SK-N-SH (cell line): ENCODE measurements at regions not wholly inside any gene's neighbourhood (a gene's known extent, or its start where the extent isn't known, plus 50 kb on each side); places are given as distances from the start of the nearest gene placed in this dataset.

Experiments used
- CTCF ChIA-PET: fragments of 300-600, 350-600 bp; formaldehyde crosslinking; extraction: SDS; loops from one replicate; lab custom pipeline; 2021; lab: Yijun Ruan, JAX
- POLR2A ChIA-PET: fragments of 350-600 bp; sonication (Branson Sonifier 250); formaldehyde crosslinking; extraction: SDS; loops from one replicate; lab custom pipeline; 2020; ENCODE audit warnings: antibody characterized with exemption, inconsistent platforms; lab: Yijun Ruan, JAX
- DNase-seq: peaks from one replicate; pipeline ENCODE4 v3.0.0; 2012
- H2AFZ ChIP-seq: fragments of 200-600 bp; sonication (generic); 2 replicates; pipeline ENCODE4 v1.8.1; 2016; ENCODE audit warnings: antibody characterized with exemption, mild to moderate bottlenecking, low read depth
- H3F3A ChIP-seq: fragments of 200-600 bp; sonication (generic); replicated peaks from 2 replicates; pipeline ENCODE3; 2016; ENCODE audit warnings: antibody characterized with exemption, mild to moderate bottlenecking; ENCODE audit not compliant: insufficient read depth
- H3K27ac ChIP-seq, 2 experiments: fragments of 200-500 bp in 1 of 2; fragments of 200-600 bp in 1 of 2; sonication (Bioruptor generic) in 1 of 2; sonication (generic), shearing (Covaris generic) in 1 of 2; 2 replicates each; pipeline versions ENCODE4 v1.5.1 to v1.6.1; 2014 to 2016; ENCODE audit warnings: low read depth in 2 of 2, inconsistent platforms in 1 of 2, low read length in 1 of 2, mild to moderate bottlenecking in 1 of 2, mixed read lengths in 1 of 2
- H3K27me3 ChIP-seq: fragments of 200-600 bp; sonication (generic), shearing (Covaris generic); 2 replicates; pipeline ENCODE4 v1.6.1; 2016; ENCODE audit warnings: mixed run types; ENCODE audit not compliant: insufficient read depth
- H3K36me3 ChIP-seq, 2 experiments: fragments of 200-500 bp in 1 of 2; fragments of 200-600 bp in 1 of 2; sonication (Bioruptor generic) in 1 of 2; sonication (generic) in 1 of 2; replicated peaks in 1 of 2; 2 replicates each; pipeline versions ENCODE3 to v1.5.1; 2014 to 2016; ENCODE audit warnings: low read length in 1 of 2, mild to moderate bottlenecking in 1 of 2; ENCODE audit not compliant: insufficient read depth in 2 of 2, control insufficient read depth in 1 of 2
- H3K4me1 ChIP-seq, 2 experiments: fragments of 200-500 bp in 1 of 2; fragments of 200-600 bp in 1 of 2; sonication (Bioruptor generic) in 1 of 2; sonication (generic), shearing (Covaris generic) in 1 of 2; 2 replicates each; pipeline versions ENCODE4 v1.5.1 to v1.6.1; 2014 to 2016; ENCODE audit warnings: low read depth in 1 of 2, low read length in 1 of 2, mixed run types in 1 of 2; ENCODE audit not compliant: insufficient read depth in 2 of 2, control insufficient read depth in 1 of 2
- H3K4me2 ChIP-seq: fragments of 200-600 bp; sonication (generic), shearing (Covaris generic); 2 replicates; pipeline ENCODE4 v1.6.1; 2017; ENCODE audit warnings: mixed run types
- H3K4me3 ChIP-seq, 2 experiments: fragments of 200-500 bp in 1 of 2; fragments of 200-600 bp in 1 of 2; sonication (Bioruptor generic) in 1 of 2; sonication (generic), shearing (Covaris generic) in 1 of 2; 2 replicates each; pipeline versions ENCODE4 v1.5.1 to v1.8.1; 2014 to 2016; ENCODE audit warnings: low read depth in 2 of 2, inconsistent platforms in 1 of 2, low read length in 1 of 2, mild to moderate bottlenecking in 1 of 2, mixed read lengths in 1 of 2, moderate library complexity in 1 of 2
- H3K79me2 ChIP-seq: fragments of 200-600 bp; sonication (generic); 2 replicates; pipeline ENCODE4 v1.8.1; 2017; ENCODE audit warnings: mild to moderate bottlenecking; ENCODE audit not compliant: insufficient read depth
- H3K9ac ChIP-seq: fragments of 200-600 bp; sonication (generic); 2 replicates; pipeline ENCODE4 v1.6.1; 2017; ENCODE audit warnings: mixed run types
- H3K9me2 ChIP-seq: fragments of 200-600 bp; sonication (generic); 2 replicates; pipeline ENCODE4 v1.6.1; 2017; ENCODE audit warnings: mixed run types
- H3K9me3 ChIP-seq: fragments of 200-600 bp; sonication (generic); 2 replicates; pipeline ENCODE4 v1.6.1; 2017; ENCODE audit warnings: mixed run types, mild to moderate bottlenecking, moderate library complexity
- H4K20me1 ChIP-seq: fragments of 200-600 bp; sonication (generic); 2 replicates; pipeline ENCODE4 v1.6.1; 2017; ENCODE audit warnings: mild to moderate bottlenecking, mixed run types; ENCODE audit not compliant: insufficient read depth
- CHD2 ChIP-seq: fragments of 150-350 bp; IDR thresholded peaks from 2 replicates; pipeline ENCODE4 v1.6.1; 2018; ENCODE audit warnings: low read length; ENCODE audit not compliant: partially characterized antibody
- CTCF ChIP-seq: fragments of 200-600 bp; sonication (generic); IDR thresholded peaks from 2 replicates; pipeline ENCODE4 v1.6.1; 2017; ENCODE audit warnings: antibody characterized with exemption, mild to moderate bottlenecking, moderate library complexity
- FOXJ3 ChIP-seq: sonication (generic); formaldehyde crosslinking; IDR thresholded peaks from 2 replicates; pipeline ENCODE4 v1.5.1; 2020; ENCODE audit warnings: mild to moderate bottlenecking, missing genetic modification reagents
- GABPA ChIP-seq: IDR thresholded peaks from 2 replicates; pipeline ENCODE4 v1.4.0; 2012; ENCODE audit warnings: low read depth, mild to moderate bottlenecking
- IRF3 ChIP-seq: fragments of 150-350 bp; IDR thresholded peaks from 2 replicates; pipeline ENCODE4 v1.6.1; 2016; ENCODE audit warnings: mild to moderate bottlenecking, low read depth, low read length
- JUND ChIP-seq: IDR thresholded peaks from 2 replicates; pipeline ENCODE4 v1.4.0; 2012
- MAX ChIP-seq: IDR thresholded peaks from 2 replicates; pipeline ENCODE4 v1.4.0; 2012; ENCODE audit warnings: low read depth
- MEF2A ChIP-seq: IDR thresholded peaks from 2 replicates; pipeline ENCODE4 v1.4.0; 2012; ENCODE audit warnings: low read depth, borderline replicate concordance
- NFIC ChIP-seq: IDR thresholded peaks from 2 replicates; pipeline ENCODE4 v1.4.0; 2012; ENCODE audit warnings: borderline replicate concordance
- PBX3 ChIP-seq: IDR thresholded peaks from 2 replicates; pipeline ENCODE4; 2012
- POLR2AphosphoS5 ChIP-seq: IDR thresholded peaks from 2 replicates; pipeline ENCODE4 v1.6.1; 2012; ENCODE audit warnings: low read depth, low read length
- RAD21 ChIP-seq: IDR thresholded peaks from 2 replicates; pipeline ENCODE4 v1.6.1; 2012; ENCODE audit warnings: mild to moderate bottlenecking, low read length
- RCOR1 ChIP-seq: fragments of 150-350 bp; IDR thresholded peaks from 2 replicates; pipeline ENCODE4 v1.6.1; 2017; ENCODE audit warnings: antibody characterized with exemption, low read length
- REST ChIP-seq: IDR thresholded peaks from 2 replicates; pipeline ENCODE4 v1.6.1; 2012; ENCODE audit warnings: mild to moderate bottlenecking, low read depth, low read length, moderate library complexity
- SIN3A ChIP-seq: IDR thresholded peaks from 2 replicates; pipeline ENCODE4 v1.6.1; 2012; ENCODE audit warnings: low read depth, mild to moderate bottlenecking, low read length, moderate library complexity, borderline replicate concordance
- SMC3 ChIP-seq: IDR thresholded peaks from 2 replicates; pipeline ENCODE4 v1.6.1; 2012; ENCODE audit warnings: low read depth, low read length, improper control_type of control experiment
- TCF12 ChIP-seq: IDR thresholded peaks from 2 replicates; pipeline ENCODE4 v1.4.0; 2012
- TEAD4 ChIP-seq: IDR thresholded peaks from 2 replicates; pipeline ENCODE4 v1.4.0; 2012; ENCODE audit warnings: mild to moderate bottlenecking, borderline replicate concordance; ENCODE audit not compliant: insufficient read depth
- YY1 ChIP-seq: IDR thresholded peaks from 2 replicates; pipeline ENCODE4 v1.4.0; 2012; ENCODE audit warnings: low read depth, mild to moderate bottlenecking
- WGBS: methylation state at CpG from one replicate; pipeline ENCODE4 v1.1.6; 2017; ENCODE audit warnings: low lambda C conversion rate; 5-methylcytosine and 5-hydroxymethylcytosine counted together

- H3K36me3 ChIP-seq, result no peaks in the 10 kb centered on the region
- no peak overlapping the region for H3K27ac ChIP-seq
- no peaks in the 10 kb centered on the region for H3F3A ChIP-seq
- no peaks in the 10 kb centered on the region for H3K27me3 ChIP-seq
- H3K9me3 ChIP-seq, result no peaks in the 10 kb centered on the region
- ChIA-PET CTCF (no interaction called here), POLR2A (no interaction called here)
- H3K9ac ChIP-seq, result no peak overlapping the region
- no peak overlapping the region for H2AFZ ChIP-seq
- H3K79me2 ChIP-seq, result no peaks in the 10 kb centered on the region
- no peak overlapping the region for H3K4me3 ChIP-seq
- no peaks in the 10 kb centered on the region for H3K4me1 ChIP-seq
- WGBS, result 53% methylated on average over 3 of the region's 3 CpGs
- H4K20me1 ChIP-seq, result no peaks in the 10 kb centered on the region
- TF ChIP-seq MAX, result no peak
- no peak for TF ChIP-seq CHD2
- no peak for TF ChIP-seq IRF3
- TF ChIP-seq NFIC, result no peak
- no peak for TF ChIP-seq REST
- TF ChIP-seq TCF12, result no peak
- TF ChIP-seq SIN3A, result no peak
- TF ChIP-seq CTCF, result no peak
- no peak for TF ChIP-seq FOXJ3 (CRISPR knock-in tag)
- no peak for TF ChIP-seq JUND
- no peak for TF ChIP-seq TEAD4
- no peak for TF ChIP-seq GABPA
- no peak for TF ChIP-seq RAD21
- TF ChIP-seq YY1, result no peak
- TF ChIP-seq MEF2A, result no peak
- no peak for TF ChIP-seq POLR2AphosphoS5
- no peak for TF ChIP-seq SMC3
- TF ChIP-seq RCOR1, result no peak
- no peak for TF ChIP-seq PBX3
- TF ChIP-seq, all 33 proteins: peak for 0
- no peak overlapping the region for H3K4me2 ChIP-seq
- no peak for DNase-seq
- H3K9me2 ChIP-seq, result no peaks in the 10 kb centered on the region
These were observed 101.8 kb upstream of the NPAS2 start for GRCh38 chr2:100718065-100718629.
